GM12865 (cell line): ENCODE measurements at regions not wholly inside any gene's neighbourhood (a gene's known extent, or its start where the extent isn't known, plus 50 kb on each side); places are given as distances from the start of the nearest gene placed in this dataset.

Experiments used
- DNase-seq: peaks from one replicate; pipeline ENCODE4 v3.0.0; 2010; ENCODE audit warnings: low read depth
- H3K4me3 ChIP-seq: 2 replicates; pipeline ENCODE4 v1.5.1; 2011; ENCODE audit warnings: mild to moderate bottlenecking, low read depth, low read length, control low read depth
- CTCF ChIP-seq: IDR thresholded peaks from 2 replicates; pipeline ENCODE4 v1.5.1; 2011; ENCODE audit warnings: low read length, control low read depth, low read depth, inconsistent platforms; ENCODE audit not compliant: insufficient read depth; ENCODE audit errors: missing control alignments

- no peak for DNase-seq
- H3K4me3 ChIP-seq: no peak overlapping the region
- no peak for TF ChIP-seq CTCF
Measured at GRCh38 chr4:156481845-156482244, 489.8 kb downstream of the PDGFC start.

- no peak for TF ChIP-seq CTCF
- no peak overlapping the region for H3K4me3 ChIP-seq
- DNase-seq: no peak
Measured at GRCh38 chr4:156477636-156478035, 494.0 kb downstream of the PDGFC start.

GRCh38 chr4:156476359-156476758 lies 495.2 kb downstream of the PDGFC start:
- TF ChIP-seq CTCF: no peak
- DNase-seq: no peak
- H3K4me3 ChIP-seq: no peak overlapping the region

GRCh38 chr4:156475322-156475721 lies 496.3 kb downstream of the PDGFC start:
- no peak for TF ChIP-seq CTCF
- H3K4me3 ChIP-seq: no peak overlapping the region
- DNase-seq: peak; percentile 21

- DNase-seq: peak; percentile 51
- TF ChIP-seq CTCF: no peak
- H3K4me3 ChIP-seq: no peak overlapping the region
Measured at GRCh38 chr4:156473151-156473550, 498.4 kb downstream of the PDGFC start.

GRCh38 chr4:156472624-156473023 lies 499.0 kb downstream of the PDGFC start:
- H3K4me3 ChIP-seq: no peak overlapping the region
- peak; percentile 14 for DNase-seq
- TF ChIP-seq CTCF: no peak

GRCh38 chr4:156459584-156459983 lies 505.9 kb upstream of the CTSO start:
- no peak for TF ChIP-seq CTCF
- DNase-seq: no peak
- no peak overlapping the region for H3K4me3 ChIP-seq
